HUES6 (cell line): ENCODE measurements at regions not wholly inside any gene's neighbourhood (a gene's known extent, or its start where the extent isn't known, plus 50 kb on each side); places are given as distances from the start of the nearest gene placed in this dataset.

ENCODE experiments used
- H3K27ac ChIP-seq: 2 replicates; pipeline ENCODE4 v1.7.0; 2013; ENCODE audit warnings: low read depth, mild to moderate bottlenecking, low read length, inconsistent platforms
- H3K27me3 ChIP-seq: 2 replicates; pipeline ENCODE4 v1.6.1; 2013; ENCODE audit warnings: low read length; ENCODE audit not compliant: control insufficient read depth, insufficient read depth
- H3K36me3 ChIP-seq: 2 replicates; pipeline ENCODE4 v1.6.1; 2013; ENCODE audit warnings: low read length; ENCODE audit not compliant: control insufficient read depth, insufficient read depth
- H3K4me1 ChIP-seq: 2 replicates; pipeline ENCODE4 v1.6.1; 2013; ENCODE audit warnings: low read length; ENCODE audit not compliant: control insufficient read depth, insufficient read depth
- H3K4me3 ChIP-seq: 2 replicates; pipeline ENCODE4 v1.5.1; 2013; ENCODE audit warnings: low read depth, low read length
- H3K9ac ChIP-seq: one replicate; pipeline ENCODE4 v1.6.1; 2013; ENCODE audit warnings: mild to moderate bottlenecking, low read length
- H3K9me3 ChIP-seq: 2 replicates; pipeline ENCODE4 v1.6.1; 2013; ENCODE audit warnings: low read depth, low read length; ENCODE audit not compliant: control insufficient read depth, insufficient read depth

DNA sequence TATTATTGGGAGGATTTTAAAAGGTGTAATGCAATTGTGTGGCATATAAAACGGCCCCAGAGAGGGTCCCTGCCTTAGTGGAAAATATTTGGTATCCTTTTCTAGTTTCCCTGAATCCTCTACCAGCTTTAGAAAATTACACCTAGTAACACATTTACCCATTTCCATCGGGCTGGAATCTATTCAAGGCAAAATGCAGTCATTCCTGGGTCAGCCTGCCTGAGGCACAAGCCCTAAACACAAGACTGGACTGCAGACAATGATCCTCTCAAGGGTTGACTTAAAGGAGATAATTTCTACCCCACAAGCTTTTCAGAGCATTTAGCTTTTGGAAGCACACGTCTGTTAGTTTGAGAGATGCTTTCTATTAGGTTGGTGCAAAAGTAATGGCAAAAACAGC, 124.4 kb upstream of the ADAMTSL1 start:
- Histone ChIP-seq H3K36me3 (no peaks in the 10 kb centered on the region), H3K27me3 (no peaks in the 10 kb centered on the region), H3K4me3 (no peak overlapping the region), H3K9me3 (no peaks in the 10 kb centered on the region), H3K4me1 (no peaks in the 10 kb centered on the region), H3K27ac (no peak overlapping the region), H3K9ac (no peak overlapping the region)

GRCh38 chr9:18350036-18350435, 123.9 kb upstream of the ADAMTSL1 start:
- H3K4me1 ChIP-seq: no peaks in the 10 kb centered on the region
- H3K4me3 ChIP-seq: no peak overlapping the region
- no peaks in the 10 kb centered on the region for H3K9me3 ChIP-seq
- H3K36me3 ChIP-seq: no peaks in the 10 kb centered on the region
- H3K9ac ChIP-seq: no peak overlapping the region
- H3K27ac ChIP-seq: no peak overlapping the region
- H3K27me3 ChIP-seq: no peaks in the 10 kb centered on the region

DNA sequence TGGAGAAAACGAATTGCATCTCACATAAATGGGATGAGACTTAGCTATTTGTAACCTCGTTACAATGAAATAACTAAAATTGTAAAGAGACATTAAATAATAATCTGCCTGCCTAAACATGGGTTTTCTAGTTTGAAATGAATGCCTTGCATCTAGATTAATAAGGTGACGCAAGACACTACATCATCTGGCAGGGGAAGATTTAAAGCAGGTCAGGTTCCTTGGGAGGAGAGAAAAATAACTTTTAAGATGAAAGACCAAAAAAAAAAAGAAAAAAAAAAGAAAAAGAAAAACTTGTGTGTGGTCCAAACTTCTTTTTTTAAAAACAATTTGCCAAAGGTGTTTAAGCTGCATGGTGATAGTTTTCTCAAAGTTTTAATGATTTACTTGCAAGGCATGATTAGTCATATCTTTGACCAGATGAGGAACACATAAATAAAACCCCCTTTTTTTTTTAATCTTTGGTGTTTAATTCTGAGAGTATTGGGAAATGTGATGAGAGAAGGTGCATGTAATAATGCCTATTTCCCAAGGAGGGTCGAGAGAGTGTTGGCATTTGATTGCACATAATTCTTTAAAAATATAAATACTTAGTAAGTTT, 122.9 kb upstream of the ADAMTSL1 start:
- Histone ChIP-seq H3K9me3 (no peaks in the 10 kb centered on the region), H3K36me3 (no peaks in the 10 kb centered on the region), H3K4me3 (no peak overlapping the region), H3K9ac (no peak overlapping the region), H3K27ac (no peak overlapping the region), H3K27me3 (no peaks in the 10 kb centered on the region), H3K4me1 (no peaks in the 10 kb centered on the region)

- no peaks in the 10 kb centered on the region for H3K36me3 ChIP-seq
- H3K4me1 ChIP-seq: no peaks in the 10 kb centered on the region
- H3K27me3 ChIP-seq: no peaks in the 10 kb centered on the region
- no peak overlapping the region for H3K9ac ChIP-seq
- no peaks in the 10 kb centered on the region for H3K9me3 ChIP-seq
- no peak overlapping the region for H3K27ac ChIP-seq
- H3K4me3 ChIP-seq: no peak overlapping the region
Measured at GRCh38 chr9:18352711-18353110, 121.2 kb upstream of the ADAMTSL1 start.

GRCh38 chr9:18353473-18353872, 120.5 kb upstream of the ADAMTSL1 start:
- no peaks in the 10 kb centered on the region for H3K27me3 ChIP-seq
- H3K27ac ChIP-seq: no peak overlapping the region
- H3K9ac ChIP-seq: no peak overlapping the region
- H3K4me3 ChIP-seq: no peak overlapping the region
- no peaks in the 10 kb centered on the region for H3K4me1 ChIP-seq
- H3K9me3 ChIP-seq: no peaks in the 10 kb centered on the region
- H3K36me3 ChIP-seq: no peaks in the 10 kb centered on the region

DNA sequence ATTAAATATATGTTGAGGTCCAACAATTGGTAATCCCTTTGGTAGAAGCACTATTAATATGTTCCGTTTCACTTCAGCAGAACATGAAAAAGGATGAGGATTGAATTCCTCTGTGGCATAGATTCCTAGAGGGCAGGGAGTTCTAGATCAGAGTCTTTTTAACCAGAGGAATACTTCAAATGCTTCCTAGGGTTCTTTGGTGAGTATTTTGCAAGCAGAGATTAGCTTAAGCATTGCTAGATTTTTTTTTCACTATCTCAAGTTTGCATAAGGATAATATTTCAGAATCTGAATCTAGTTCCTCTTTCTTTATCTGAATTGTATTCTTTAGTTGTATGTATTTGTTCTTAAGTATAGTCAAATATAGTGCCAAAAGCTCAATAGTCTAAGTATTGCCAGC, 116.6 kb upstream of the ADAMTSL1 start:
- Histone ChIP-seq H3K27me3 (no peaks in the 10 kb centered on the region), H3K9ac (no peak overlapping the region), H3K9me3 (no peaks in the 10 kb centered on the region), H3K27ac (no peak overlapping the region), H3K4me3 (no peak overlapping the region), H3K4me1 (no peaks in the 10 kb centered on the region), H3K36me3 (no peaks in the 10 kb centered on the region)

GRCh38 chr9:18358325-18358724, 115.6 kb upstream of the ADAMTSL1 start:
- no peak overlapping the region for H3K4me3 ChIP-seq
- no peaks in the 10 kb centered on the region for H3K36me3 ChIP-seq
- no peaks in the 10 kb centered on the region for H3K4me1 ChIP-seq
- no peaks in the 10 kb centered on the region; the same call in 1 of the 2 replicates for H3K27me3 ChIP-seq
- H3K9me3 ChIP-seq: no peaks in the 10 kb centered on the region
- H3K27ac ChIP-seq: no peak overlapping the region
- no peak overlapping the region for H3K9ac ChIP-seq

- H3K27me3 ChIP-seq: no peaks in the 10 kb centered on the region; the same call in 1 of the 2 replicates
- no peak overlapping the region for H3K9ac ChIP-seq
- H3K27ac ChIP-seq: no peak overlapping the region
- H3K36me3 ChIP-seq: no peaks in the 10 kb centered on the region
- no peaks in the 10 kb centered on the region for H3K4me1 ChIP-seq
- H3K4me3 ChIP-seq: no peak overlapping the region
- no peaks in the 10 kb centered on the region for H3K9me3 ChIP-seq
Measured at GRCh38 chr9:18359335-18359734, 114.6 kb upstream of the ADAMTSL1 start.

GRCh38 chr9:18360005-18360404, 113.9 kb upstream of the ADAMTSL1 start:
- Histone ChIP-seq H3K9ac (no peak overlapping the region), H3K36me3 (no peaks in the 10 kb centered on the region), H3K4me3 (no peak overlapping the region), H3K27me3 (no peaks in the 10 kb centered on the region; the same call in 1 of the 2 replicates), H3K4me1 (no peaks in the 10 kb centered on the region), H3K9me3 (no peaks in the 10 kb centered on the region), H3K27ac (no peak overlapping the region)

- Histone ChIP-seq H3K9ac (no peak overlapping the region), H3K4me1 (no peaks in the 10 kb centered on the region; the same call in 1 of the 2 replicates), H3K27me3 (no peaks in the 10 kb centered on the region; the same call in 1 of the 2 replicates), H3K4me3 (no peak overlapping the region), H3K9me3 (no peaks in the 10 kb centered on the region), H3K27ac (no peak overlapping the region), H3K36me3 (no peaks in the 10 kb centered on the region)
Measured at GRCh38 chr9:18361646-18362045, 112.3 kb upstream of the ADAMTSL1 start.

DNA sequence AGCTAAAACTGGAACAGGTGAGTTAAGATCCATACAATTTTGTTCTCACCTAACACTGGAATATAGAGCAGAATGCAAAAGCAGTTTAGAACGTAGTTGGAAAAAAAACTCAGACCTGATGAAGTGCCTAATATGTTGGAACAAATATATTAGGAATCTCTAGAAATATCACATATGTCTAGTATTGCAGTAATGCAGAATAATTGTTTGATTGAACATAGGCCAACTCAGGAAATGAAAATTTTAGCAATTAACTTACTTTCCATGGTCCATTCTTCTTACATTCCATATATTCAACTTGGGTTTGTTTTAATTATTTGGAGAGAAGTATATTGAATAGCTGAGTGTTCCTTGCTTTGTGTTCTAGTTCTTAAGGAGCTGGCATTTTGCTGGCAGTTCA, 111.8 kb upstream of the ADAMTSL1 start:
- Histone ChIP-seq H3K9me3 (no peaks in the 10 kb centered on the region), H3K4me1 (no peaks in the 10 kb centered on the region; the same call in 1 of the 2 replicates), H3K36me3 (no peaks in the 10 kb centered on the region), H3K27ac (no peak overlapping the region), H3K9ac (no peak overlapping the region), H3K27me3 (no peaks in the 10 kb centered on the region; the same call in 1 of the 2 replicates), H3K4me3 (no peak overlapping the region)
